HL-60 (cell line): ENCODE measurements at regions not wholly inside any gene's neighbourhood (a gene's known extent, or its start where the extent isn't known, plus 50 kb on each side); places are given as distances from the start of the nearest gene placed in this dataset.
"Not testable (repeated sequence)": the region's sequence is repeated elsewhere in the genome, so short reads cannot be mapped to it uniquely, and the experiment has no call there.

Source experiments
- GABPA ChIP-seq: IDR thresholded peaks from 2 replicates; pipeline ENCODE4 v1.6.1; 2012; ENCODE audit warnings: low read depth
- POLR2AphosphoS5 ChIP-seq: IDR thresholded peaks from 2 replicates; pipeline ENCODE4 v1.6.1; 2012; ENCODE audit warnings: low read depth
- SPI1 ChIP-seq: IDR thresholded peaks from 2 replicates; pipeline ENCODE4 v1.6.1; 2012; ENCODE audit warnings: low read depth, mild to moderate bottlenecking, borderline replicate concordance
- TF ChIP-seq, protein P1 (sequence below): IDR thresholded peaks from one replicate; pipeline ENCODE4 v1.5.1; 2011; ENCODE audit warnings: low read length, control low read depth, inconsistent platforms; ENCODE audit not compliant: insufficient read depth
- TF ChIP-seq, protein P2 (sequence below): IDR thresholded peaks from 2 replicates; pipeline ENCODE4 v1.6.1; 2012; ENCODE audit warnings: low read depth; ENCODE audit not compliant: insufficient replicate concordance

- TF ChIP-seq, protein P1, sequence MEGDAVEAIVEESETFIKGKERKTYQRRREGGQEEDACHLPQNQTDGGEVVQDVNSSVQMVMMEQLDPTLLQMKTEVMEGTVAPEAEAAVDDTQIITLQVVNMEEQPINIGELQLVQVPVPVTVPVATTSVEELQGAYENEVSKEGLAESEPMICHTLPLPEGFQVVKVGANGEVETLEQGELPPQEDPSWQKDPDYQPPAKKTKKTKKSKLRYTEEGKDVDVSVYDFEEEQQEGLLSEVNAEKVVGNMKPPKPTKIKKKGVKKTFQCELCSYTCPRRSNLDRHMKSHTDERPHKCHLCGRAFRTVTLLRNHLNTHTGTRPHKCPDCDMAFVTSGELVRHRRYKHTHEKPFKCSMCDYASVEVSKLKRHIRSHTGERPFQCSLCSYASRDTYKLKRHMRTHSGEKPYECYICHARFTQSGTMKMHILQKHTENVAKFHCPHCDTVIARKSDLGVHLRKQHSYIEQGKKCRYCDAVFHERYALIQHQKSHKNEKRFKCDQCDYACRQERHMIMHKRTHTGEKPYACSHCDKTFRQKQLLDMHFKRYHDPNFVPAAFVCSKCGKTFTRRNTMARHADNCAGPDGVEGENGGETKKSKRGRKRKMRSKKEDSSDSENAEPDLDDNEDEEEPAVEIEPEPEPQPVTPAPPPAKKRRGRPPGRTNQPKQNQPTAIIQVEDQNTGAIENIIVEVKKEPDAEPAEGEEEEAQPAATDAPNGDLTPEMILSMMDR, result not testable (repeated sequence)
- TF ChIP-seq POLR2AphosphoS5, GABPA, SPI1: not testable (repeated sequence)
- TF ChIP-seq, protein P2, sequence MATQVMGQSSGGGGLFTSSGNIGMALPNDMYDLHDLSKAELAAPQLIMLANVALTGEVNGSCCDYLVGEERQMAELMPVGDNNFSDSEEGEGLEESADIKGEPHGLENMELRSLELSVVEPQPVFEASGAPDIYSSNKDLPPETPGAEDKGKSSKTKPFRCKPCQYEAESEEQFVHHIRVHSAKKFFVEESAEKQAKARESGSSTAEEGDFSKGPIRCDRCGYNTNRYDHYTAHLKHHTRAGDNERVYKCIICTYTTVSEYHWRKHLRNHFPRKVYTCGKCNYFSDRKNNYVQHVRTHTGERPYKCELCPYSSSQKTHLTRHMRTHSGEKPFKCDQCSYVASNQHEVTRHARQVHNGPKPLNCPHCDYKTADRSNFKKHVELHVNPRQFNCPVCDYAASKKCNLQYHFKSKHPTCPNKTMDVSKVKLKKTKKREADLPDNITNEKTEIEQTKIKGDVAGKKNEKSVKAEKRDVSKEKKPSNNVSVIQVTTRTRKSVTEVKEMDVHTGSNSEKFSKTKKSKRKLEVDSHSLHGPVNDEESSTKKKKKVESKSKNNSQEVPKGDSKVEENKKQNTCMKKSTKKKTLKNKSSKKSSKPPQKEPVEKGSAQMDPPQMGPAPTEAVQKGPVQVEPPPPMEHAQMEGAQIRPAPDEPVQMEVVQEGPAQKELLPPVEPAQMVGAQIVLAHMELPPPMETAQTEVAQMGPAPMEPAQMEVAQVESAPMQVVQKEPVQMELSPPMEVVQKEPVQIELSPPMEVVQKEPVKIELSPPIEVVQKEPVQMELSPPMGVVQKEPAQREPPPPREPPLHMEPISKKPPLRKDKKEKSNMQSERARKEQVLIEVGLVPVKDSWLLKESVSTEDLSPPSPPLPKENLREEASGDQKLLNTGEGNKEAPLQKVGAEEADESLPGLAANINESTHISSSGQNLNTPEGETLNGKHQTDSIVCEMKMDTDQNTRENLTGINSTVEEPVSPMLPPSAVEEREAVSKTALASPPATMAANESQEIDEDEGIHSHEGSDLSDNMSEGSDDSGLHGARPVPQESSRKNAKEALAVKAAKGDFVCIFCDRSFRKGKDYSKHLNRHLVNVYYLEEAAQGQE, result not testable (repeated sequence)
Observed at GRCh38 chr4:169894767-169895166, 131.4 kb downstream of the MFAP3L start.
